Thymus (tissue), 11 donors: ENCODE measurements at regions not wholly inside any gene's neighbourhood (a gene's known extent, or its start where the extent isn't known, plus 50 kb on each side); places are given as distances from the start of the nearest gene placed in this dataset.

Experiments
- DNase-seq, 9 donors: peaks; one replicate each; pipeline ENCODE4 v3.0.0-alpha.2; 2013; ENCODE audit warnings: low spot score in 9 of 9, low read depth in 6 of 9, missing footprints in 1 of 9
- H3K27ac ChIP-seq, 2 donors: one replicate each; pipeline ENCODE4 v1.5.1; 2013; ENCODE audit warnings: control low read depth in 1 of 2, low read depth in 1 of 2, low read length in 1 of 2, mild to moderate bottlenecking in 1 of 2, moderate library complexity in 1 of 2
- H3K27me3 ChIP-seq, 2 donors: one replicate each; pipeline ENCODE4 v1.5.1; 2013; ENCODE audit warnings: low read length in 1 of 2; ENCODE audit not compliant: control insufficient read depth in 2 of 2, insufficient read depth in 1 of 2
- H3K36me3 ChIP-seq, 2 donors: one replicate each; pipeline ENCODE4 v1.5.1; 2013; ENCODE audit warnings: low read length in 1 of 2, mild to moderate bottlenecking in 1 of 2, moderate library complexity in 1 of 2; ENCODE audit not compliant: control insufficient read depth in 2 of 2, insufficient read depth in 2 of 2
- H3K4me1 ChIP-seq, 2 donors: one replicate each; pipeline ENCODE4 v1.5.1; 2013; ENCODE audit warnings: low read length in 2 of 2; ENCODE audit not compliant: control insufficient read depth in 2 of 2, insufficient read depth in 2 of 2
- H3K4me3 ChIP-seq, 2 donors: one replicate each; pipeline ENCODE4 v1.5.1; 2013; ENCODE audit warnings: low read length in 2 of 2, control low read depth in 1 of 2, mild to moderate bottlenecking in 1 of 2
- H3K9me3 ChIP-seq, 2 donors: one replicate each; pipeline ENCODE4 v1.5.1; 2013; ENCODE audit warnings: low read length in 1 of 2, mild to moderate bottlenecking in 1 of 2; ENCODE audit not compliant: control insufficient read depth in 2 of 2, insufficient read depth in 1 of 2
- WGBS: extraction: QIAGEN DNeasy Blood & Tissue Kit; methylation state at CpG from one replicate; pipeline ENCODE4 v1.1.7; 2013; 5-methylcytosine and 5-hydroxymethylcytosine counted together
- donor health status: healthy.

GRCh38 chr15:94722024-94722636 lies 490.8 kb downstream of the MCTP2 start:
- no peak overlapping the region for H3K4me3 ChIP-seq
- DNase-seq, result no peak
- no peaks in the 10 kb centered on the region for H3K36me3 ChIP-seq
- WGBS, result 96% methylated on average over 2 of the region's 2 CpGs
- H3K27ac ChIP-seq, result no peak overlapping the region
- H3K9me3 ChIP-seq, result no peaks in the 10 kb centered on the region
- no peaks in the 10 kb centered on the region for H3K4me1 ChIP-seq
- H3K27me3 ChIP-seq, result no peaks in the 10 kb centered on the region

GRCh38 chr15:94723801-94724200 lies 492.4 kb downstream of the MCTP2 start:
- no peaks in the 10 kb centered on the region for H3K27me3 ChIP-seq
- H3K4me3 ChIP-seq, result no peak overlapping the region
- no peaks in the 10 kb centered on the region for H3K36me3 ChIP-seq
- H3K9me3 ChIP-seq, result no peaks in the 10 kb centered on the region
- H3K27ac ChIP-seq, result no peak overlapping the region
- 86% methylated on average over 2 of the region's 2 CpGs for WGBS
- H3K4me1 ChIP-seq, result no peaks in the 10 kb centered on the region
- no peak for DNase-seq

GRCh38 chr15:94731286-94731685 lies 499.9 kb downstream of the MCTP2 start:
- H3K4me1 ChIP-seq, result no peaks in the 10 kb centered on the region
- H3K4me3 ChIP-seq, result no peak overlapping the region
- 94% methylated on average over 3 of the region's 3 CpGs for WGBS
- no peak for DNase-seq
- H3K36me3 ChIP-seq, result no peaks in the 10 kb centered on the region
- no peaks in the 10 kb centered on the region for H3K27me3 ChIP-seq
- no peaks in the 10 kb centered on the region for H3K9me3 ChIP-seq
- H3K27ac ChIP-seq, result no peak overlapping the region

- Histone ChIP-seq H3K27ac (no peak overlapping the region), H3K9me3 (no peaks in the 10 kb centered on the region), H3K36me3 (no peaks in the 10 kb centered on the region), H3K4me1 (no peaks in the 10 kb centered on the region), H3K27me3 (no peaks in the 10 kb centered on the region), H3K4me3 (no peak overlapping the region)
- DNase-seq, result no peak
- 97% methylated on average over 1 of the region's 1 CpG for WGBS
These were observed 503.1 kb downstream of the MCTP2 start for GRCh38 chr15:94734460-94734859.

GRCh38 chr15:94736236-94736635 lies 504.9 kb downstream of the MCTP2 start:
- no peaks in the 10 kb centered on the region for H3K27me3 ChIP-seq
- H3K27ac ChIP-seq, result no peak overlapping the region
- H3K4me1 ChIP-seq, result no peaks in the 10 kb centered on the region
- H3K4me3 ChIP-seq, result no peak overlapping the region
- no peak for DNase-seq
- H3K36me3 ChIP-seq, result no peaks in the 10 kb centered on the region
- H3K9me3 ChIP-seq, result no peaks in the 10 kb centered on the region

- no peaks in the 10 kb centered on the region for H3K4me1 ChIP-seq
These were observed 508.3 kb downstream of the MCTP2 start for GRCh38 chr15:94739639-94740038.

GRCh38 chr15:94740469-94740868 lies 509.1 kb downstream of the MCTP2 start:
- Histone ChIP-seq H3K4me1 (no peaks in the 10 kb centered on the region), H3K27me3 (no peaks in the 10 kb centered on the region), H3K4me3 (no peak overlapping the region), H3K36me3 (no peaks in the 10 kb centered on the region), H3K27ac (no peak overlapping the region), H3K9me3 (no peaks in the 10 kb centered on the region)
- 67% methylated on average over 2 of the region's 2 CpGs for WGBS
- no peak for DNase-seq

More at GRCh38 chr15:94739639-94740038, 508.3 kb downstream of the MCTP2 start:
- Histone ChIP-seq H3K27ac (no peak overlapping the region), H3K9me3 (no peaks in the 10 kb centered on the region), H3K36me3 (no peaks in the 10 kb centered on the region), H3K4me3 (no peak overlapping the region), H3K27me3 (no peaks in the 10 kb centered on the region)
- no peak for DNase-seq
- 94% methylated on average over 3 of the region's 3 CpGs for WGBS

GRCh38 chr15:94743668-94744067 lies 512.3 kb downstream of the MCTP2 start:
- Histone ChIP-seq H3K36me3 (no peaks in the 10 kb centered on the region), H3K27ac (no peak overlapping the region), H3K4me3 (no peak overlapping the region), H3K27me3 (no peaks in the 10 kb centered on the region), H3K4me1 (no peaks in the 10 kb centered on the region), H3K9me3 (no peaks in the 10 kb centered on the region)
- no peak for DNase-seq
- WGBS, result 49% methylated on average over 11 of the region's 11 CpGs

GRCh38 chr15:94744080-94744793 lies 512.9 kb downstream of the MCTP2 start:
- WGBS, result 88% methylated on average over 5 of the region's 5 CpGs
- Histone ChIP-seq H3K27me3 (no peaks in the 10 kb centered on the region), H3K36me3 (no peaks in the 10 kb centered on the region), H3K9me3 (no peaks in the 10 kb centered on the region), H3K4me3 (no peak overlapping the region), H3K4me1 (no peaks in the 10 kb centered on the region), H3K27ac (no peak overlapping the region)
- no peak for DNase-seq
